OCI-LY1 (cell line): ENCODE measurements at regions not wholly inside any gene's neighbourhood (a gene's known extent, or its start where the extent isn't known, plus 50 kb on each side); places are given as distances from the start of the nearest gene placed in this dataset.

Experiments used
- H2AFZ ChIP-seq: fragments of 200-600 bp; sonication (generic), shearing (Covaris generic); 2 replicates; pipeline ENCODE4 v1.6.0; 2014; ENCODE audit warnings: antibody characterized with exemption, mild to moderate bottlenecking, low read length
- H3F3A ChIP-seq: fragments of 200-600 bp; sonication (generic), shearing (Covaris generic); 2 replicates; pipeline ENCODE4 v1.6.0; 2014; ENCODE audit warnings: mild to moderate bottlenecking, antibody characterized with exemption, low read length, moderate library complexity; ENCODE audit not compliant: insufficient read depth
- H3K27ac ChIP-seq: fragments of 200-600 bp; sonication (generic); 2 replicates; pipeline ENCODE4 v1.5.1; 2014; ENCODE audit warnings: low read length, mixed run types, mild to moderate bottlenecking, low read depth; ENCODE audit not compliant: poor library complexity, severe bottlenecking
- H3K27me3 ChIP-seq: fragments of 200-600 bp; sonication (generic); 2 replicates; pipeline ENCODE4 v1.6.0; 2014; ENCODE audit warnings: antibody characterized with exemption, mild to moderate bottlenecking, low read length, moderate library complexity; ENCODE audit not compliant: insufficient read depth
- H3K36me3 ChIP-seq: fragments of 200-600 bp; sonication (generic); 2 replicates; pipeline ENCODE4 v1.6.1; 2014; ENCODE audit warnings: mild to moderate bottlenecking, antibody characterized with exemption, low read length, moderate library complexity, mixed read lengths; ENCODE audit not compliant: insufficient read depth
- H3K4me1 ChIP-seq: fragments of 200-600 bp; sonication (generic); 2 replicates; pipeline ENCODE4 v1.5.1; 2014; ENCODE audit warnings: mild to moderate bottlenecking, low read length, moderate library complexity; ENCODE audit not compliant: insufficient read depth, severe bottlenecking
- H3K4me2 ChIP-seq: fragments of 200-600 bp; sonication (generic), shearing (Covaris generic); 2 replicates; pipeline ENCODE4 v1.6.1; 2014; ENCODE audit warnings: low read length
- H3K4me3 ChIP-seq: fragments of 200-600 bp; sonication (generic); 2 replicates; pipeline ENCODE4 v1.5.1; 2014; ENCODE audit warnings: low read length, low read depth, mild to moderate bottlenecking, mixed read lengths; ENCODE audit not compliant: poor library complexity, severe bottlenecking
- H3K79me2 ChIP-seq: fragments of 200-600 bp; shearing (Covaris generic); 2 replicates; pipeline ENCODE4 v1.6.1; 2016; ENCODE audit warnings: mixed run types, low read length, mixed read lengths; ENCODE audit not compliant: insufficient read depth
- H3K9ac ChIP-seq: fragments of 200-600 bp; sonication (generic), shearing (Covaris generic); 2 replicates; pipeline ENCODE4 v1.6.1; 2014; ENCODE audit warnings: mild to moderate bottlenecking, low read length, mixed read lengths
- H3K9me2 ChIP-seq: fragments of 200-600 bp; sonication (generic), shearing (Covaris generic); 2 replicates; pipeline ENCODE4 v1.6.1; 2014; ENCODE audit warnings: low read depth, mild to moderate bottlenecking, low read length, mixed read lengths
- H3K9me3 ChIP-seq: fragments of 200-600 bp; shearing (Covaris generic); 2 replicates; pipeline ENCODE4 v1.6.1; 2014; ENCODE audit warnings: low read length, mixed read lengths
- H4K20me1 ChIP-seq: fragments of 200-600 bp; sonication (generic), shearing (Covaris generic); 2 replicates; pipeline ENCODE4 v1.6.0; 2016; ENCODE audit warnings: mild to moderate bottlenecking, low read length; ENCODE audit not compliant: insufficient read depth
- CTCF ChIP-seq: fragments of 200-600 bp; sonication (generic), shearing (Covaris generic); IDR thresholded peaks from 2 replicates; pipeline ENCODE4 v1.5.1; 2017; ENCODE audit warnings: mild to moderate bottlenecking, antibody characterized with exemption, low read length, moderate library complexity, mixed read lengths
- EZH2 ChIP-seq: fragments of 200-600 bp; sonication (generic), shearing (Covaris generic); IDR thresholded peaks from 2 replicates; pipeline ENCODE4 v1.8.0; 2017; ENCODE audit warnings: borderline replicate concordance, mixed run types, mild to moderate bottlenecking, antibody characterized with exemption, low read length, moderate library complexity, mixed read lengths

- H3F3A ChIP-seq, result no peaks in the 10 kb centered on the region
- H3K9ac ChIP-seq, result no peak overlapping the region
- no peak overlapping the region for H3K27ac ChIP-seq
- H3K79me2 ChIP-seq, result no peaks in the 10 kb centered on the region
- no peak overlapping the region for H3K4me3 ChIP-seq
- H4K20me1 ChIP-seq, result no peaks in the 10 kb centered on the region
- no peaks in the 10 kb centered on the region for H3K9me2 ChIP-seq
- H3K36me3 ChIP-seq, result no peaks in the 10 kb centered on the region
- no peak overlapping the region for H3K4me2 ChIP-seq
- peaks cover 4% of the 10 kb centered on the region for H3K4me1 ChIP-seq
- H3K27me3 ChIP-seq, result no peaks in the 10 kb centered on the region
- TF ChIP-seq CTCF (no peak), EZH2 (no peak)
- H3K9me3 ChIP-seq, result no peaks in the 10 kb centered on the region
- no peak overlapping the region for H2AFZ ChIP-seq
These were observed 62.4 kb downstream of the PABPC4L start for GRCh38 chr4:134139188-134139587.

GRCh38 chr4:134132086-134132783, 69.4 kb downstream of the PABPC4L start:
- H3K4me3 ChIP-seq, result no peak overlapping the region
- no peak overlapping the region for H3K9ac ChIP-seq
- H3K9me2 ChIP-seq, result no peaks in the 10 kb centered on the region
- no peak overlapping the region for H2AFZ ChIP-seq
- no peaks in the 10 kb centered on the region for H3K4me1 ChIP-seq
- no peaks in the 10 kb centered on the region for H3K79me2 ChIP-seq
- H3K4me2 ChIP-seq, result no peak overlapping the region
- no peaks in the 10 kb centered on the region for H3K27me3 ChIP-seq
- H4K20me1 ChIP-seq, result no peaks in the 10 kb centered on the region
- no peaks in the 10 kb centered on the region for H3K9me3 ChIP-seq
- H3K27ac ChIP-seq, result no peak overlapping the region
- TF ChIP-seq EZH2 (no peak), CTCF (no peak)
- H3F3A ChIP-seq, result no peaks in the 10 kb centered on the region
- no peaks in the 10 kb centered on the region for H3K36me3 ChIP-seq

- no peaks in the 10 kb centered on the region for H3K27me3 ChIP-seq
- H3K4me3 ChIP-seq, result no peak overlapping the region
- no peak for TF ChIP-seq EZH2
- no peak for TF ChIP-seq CTCF
- H3K9me3 ChIP-seq, result no peaks in the 10 kb centered on the region
- no peaks in the 10 kb centered on the region for H4K20me1 ChIP-seq
- no peaks in the 10 kb centered on the region for H3K9me2 ChIP-seq
- H3K9ac ChIP-seq, result no peak overlapping the region
- H3K4me2 ChIP-seq, result no peak overlapping the region
- H3K27ac ChIP-seq, result no peak overlapping the region
- no peaks in the 10 kb centered on the region for H3K36me3 ChIP-seq
- no peak overlapping the region for H2AFZ ChIP-seq
- H3F3A ChIP-seq, result no peaks in the 10 kb centered on the region
- no peaks in the 10 kb centered on the region for H3K79me2 ChIP-seq
- H3K4me1 ChIP-seq, result no peaks in the 10 kb centered on the region
These were observed 74.6 kb downstream of the PABPC4L start for GRCh38 chr4:134126955-134127354.
